ENCODE measurements at regions not wholly inside any gene's neighbourhood (a gene's known extent, or its start where the extent isn't known, plus 50 kb on each side); places are given as distances from the start of the nearest gene placed in this dataset.

DNA sequence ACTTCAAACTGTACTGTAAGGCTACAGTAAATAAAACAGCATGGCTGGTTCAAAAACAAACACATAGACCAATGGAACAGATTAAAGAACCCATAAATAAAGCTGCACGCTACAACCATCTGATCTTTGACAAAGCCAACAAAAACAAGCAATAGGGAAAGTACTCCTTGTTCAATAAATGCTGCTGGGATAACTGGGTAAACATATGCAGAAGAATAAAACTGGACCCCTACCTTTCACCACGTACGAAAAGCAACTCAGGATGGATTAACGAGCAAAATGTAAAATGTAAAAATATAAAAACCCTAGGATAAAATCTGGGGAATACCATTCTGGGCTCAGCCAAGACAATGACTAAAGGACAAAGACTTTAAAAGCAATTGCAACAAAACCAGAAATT is 201.8 kb upstream of the PGR start:
- Histone ChIP-seq H3K4me3 (no peak overlapping the region), H3K36me3 (no peaks in the 10 kb centered on the region), H3K4me1 (no peaks in the 10 kb centered on the region), H3K27ac (replicated peaks in 1 of 4) (no peak overlapping the region), H3K9me3 (no peaks in the 10 kb centered on the region), H3K27me3 (no peaks in the 10 kb centered on the region)
- intact Hi-C loops (cut with DNase I): no loop called here
- TF ChIP-seq, protein P1, sequence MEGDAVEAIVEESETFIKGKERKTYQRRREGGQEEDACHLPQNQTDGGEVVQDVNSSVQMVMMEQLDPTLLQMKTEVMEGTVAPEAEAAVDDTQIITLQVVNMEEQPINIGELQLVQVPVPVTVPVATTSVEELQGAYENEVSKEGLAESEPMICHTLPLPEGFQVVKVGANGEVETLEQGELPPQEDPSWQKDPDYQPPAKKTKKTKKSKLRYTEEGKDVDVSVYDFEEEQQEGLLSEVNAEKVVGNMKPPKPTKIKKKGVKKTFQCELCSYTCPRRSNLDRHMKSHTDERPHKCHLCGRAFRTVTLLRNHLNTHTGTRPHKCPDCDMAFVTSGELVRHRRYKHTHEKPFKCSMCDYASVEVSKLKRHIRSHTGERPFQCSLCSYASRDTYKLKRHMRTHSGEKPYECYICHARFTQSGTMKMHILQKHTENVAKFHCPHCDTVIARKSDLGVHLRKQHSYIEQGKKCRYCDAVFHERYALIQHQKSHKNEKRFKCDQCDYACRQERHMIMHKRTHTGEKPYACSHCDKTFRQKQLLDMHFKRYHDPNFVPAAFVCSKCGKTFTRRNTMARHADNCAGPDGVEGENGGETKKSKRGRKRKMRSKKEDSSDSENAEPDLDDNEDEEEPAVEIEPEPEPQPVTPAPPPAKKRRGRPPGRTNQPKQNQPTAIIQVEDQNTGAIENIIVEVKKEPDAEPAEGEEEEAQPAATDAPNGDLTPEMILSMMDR (IDR thresholded peaks at IDR 0.05): no peak
- TF ChIP-seq EP300 (IDR thresholded peaks at IDR 0.05): no peak
- no peak for TF ChIP-seq POLR2AphosphoS5 (IDR thresholded peaks at IDR 0.05)
- TF ChIP-seq POLR2A (IDR thresholded peaks at IDR 0.05; ENCODE audit: low read depth): no peak
- WGBS: 57% methylated on average over 4 of the region's 4 CpGs
- DNase-seq (ENCODE audit: extremely low spot score): no peak

DNA sequence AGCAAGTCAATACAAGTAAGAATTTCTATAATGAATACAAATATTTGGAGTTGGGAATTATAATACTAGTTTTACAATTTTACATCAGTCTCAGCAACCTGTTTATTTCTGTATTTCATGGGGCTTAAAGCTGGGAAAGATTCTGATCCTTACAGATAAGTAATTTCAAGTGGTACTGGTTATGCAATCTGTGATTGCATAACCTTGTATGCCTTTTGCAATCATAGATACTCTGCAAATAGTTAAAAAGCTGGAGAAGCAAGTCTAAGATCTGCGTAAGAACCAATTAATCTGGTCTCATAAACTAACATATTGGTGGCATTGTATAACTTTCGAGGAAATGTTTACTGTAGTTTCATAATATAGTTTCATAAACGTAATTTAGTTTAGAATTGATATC is 198.3 kb upstream of the PGR start:
- H3K27me3 ChIP-seq: no peaks in the 10 kb centered on the region
- TF ChIP-seq EP300 (IDR thresholded peaks at IDR 0.05) (no peak), POLR2AphosphoS5 (IDR thresholded peaks at IDR 0.05) (no peak), POLR2A (IDR thresholded peaks at IDR 0.05; ENCODE audit: low read depth) (no peak)
- TF ChIP-seq, protein P1 (IDR thresholded peaks at IDR 0.05): no peak
- no peak overlapping the region for H3K4me3 ChIP-seq
- no peaks in the 10 kb centered on the region for H3K36me3 ChIP-seq
- intact Hi-C loops (cut with DNase I): no loop called here
- DNase-seq (ENCODE audit: extremely low spot score): no peak
- H3K27ac ChIP-seq (replicated peaks in 1 of 4): no peak overlapping the region
- H3K9me3 ChIP-seq: no peaks in the 10 kb centered on the region
- no peaks in the 10 kb centered on the region for H3K4me1 ChIP-seq
- 73% methylated on average over 3 of the region's 3 CpGs for WGBS

DNA sequence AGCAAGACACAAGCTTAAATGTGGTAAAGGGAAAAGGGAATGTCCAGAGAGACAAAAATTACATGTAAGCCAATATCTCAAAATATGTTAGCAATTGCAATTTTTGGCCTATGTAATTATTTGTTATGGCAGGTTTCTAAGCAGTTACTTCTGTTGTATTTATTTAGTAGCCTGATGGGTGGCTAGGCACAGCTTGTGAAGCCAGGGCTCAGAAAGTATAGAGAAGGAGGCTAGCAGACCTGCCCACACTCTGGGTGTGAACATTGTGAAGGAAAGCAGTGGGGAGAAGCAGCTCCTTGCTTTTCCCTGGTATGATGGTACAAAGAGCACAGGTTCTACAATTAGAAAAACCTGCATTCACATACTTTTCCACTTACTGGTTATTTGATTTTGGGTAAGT is 196.5 kb upstream of the PGR start:
- Histone ChIP-seq H3K4me3 (no peak overlapping the region), H3K9me3 (no peaks in the 10 kb centered on the region), H3K36me3 (no peaks in the 10 kb centered on the region), H3K27me3 (no peaks in the 10 kb centered on the region), H3K4me1 (no peaks in the 10 kb centered on the region), H3K27ac (replicated peaks in 1 of 4) (no peak overlapping the region)
- no peak for DNase-seq (ENCODE audit: extremely low spot score)
- TF ChIP-seq EP300 (IDR thresholded peaks at IDR 0.05) (no peak), POLR2A (IDR thresholded peaks at IDR 0.05; ENCODE audit: low read depth) (no peak), POLR2AphosphoS5 (IDR thresholded peaks at IDR 0.05) (no peak)
- TF ChIP-seq, protein P1 (IDR thresholded peaks at IDR 0.05): no peak
- intact Hi-C loops (cut with DNase I): no loop called here

DNA sequence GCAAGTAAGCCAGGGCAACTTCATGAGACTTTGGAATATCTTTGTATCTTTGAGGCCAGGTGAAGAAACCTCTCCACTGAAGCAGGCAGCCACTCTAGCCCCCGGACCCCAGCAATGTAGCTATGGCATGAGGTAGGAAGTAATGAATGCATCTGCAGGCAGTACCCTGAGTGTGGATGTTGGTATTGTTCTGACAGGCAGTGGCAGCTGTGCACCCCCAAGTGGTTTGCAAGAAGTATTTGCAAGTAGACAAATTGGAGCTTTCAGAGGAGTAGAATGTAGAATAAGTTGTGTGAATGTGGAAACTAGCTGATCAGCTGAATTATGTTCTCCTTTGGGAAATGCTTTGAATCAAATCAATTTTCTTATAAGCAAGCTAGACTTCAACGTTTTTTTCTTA is 194.4 kb upstream of the PGR start:
- no peaks in the 10 kb centered on the region for H3K4me1 ChIP-seq
- H3K36me3 ChIP-seq: no peaks in the 10 kb centered on the region
- no peaks in the 10 kb centered on the region for H3K27me3 ChIP-seq
- intact Hi-C loops (cut with DNase I): no loop called here
- no peak for TF ChIP-seq POLR2A (IDR thresholded peaks at IDR 0.05; ENCODE audit: low read depth)
- TF ChIP-seq, protein P1 (IDR thresholded peaks at IDR 0.05): peak in 1 of 3 experiments; percentile 19
- H3K27ac ChIP-seq (replicated peaks in 1 of 4): no peak overlapping the region
- H3K9me3 ChIP-seq: no peaks in the 10 kb centered on the region
- H3K4me3 ChIP-seq: no peak overlapping the region
- WGBS: 55% methylated on average over 2 of the region's 2 CpGs
- no peak for DNase-seq (ENCODE audit: extremely low spot score)

DNA sequence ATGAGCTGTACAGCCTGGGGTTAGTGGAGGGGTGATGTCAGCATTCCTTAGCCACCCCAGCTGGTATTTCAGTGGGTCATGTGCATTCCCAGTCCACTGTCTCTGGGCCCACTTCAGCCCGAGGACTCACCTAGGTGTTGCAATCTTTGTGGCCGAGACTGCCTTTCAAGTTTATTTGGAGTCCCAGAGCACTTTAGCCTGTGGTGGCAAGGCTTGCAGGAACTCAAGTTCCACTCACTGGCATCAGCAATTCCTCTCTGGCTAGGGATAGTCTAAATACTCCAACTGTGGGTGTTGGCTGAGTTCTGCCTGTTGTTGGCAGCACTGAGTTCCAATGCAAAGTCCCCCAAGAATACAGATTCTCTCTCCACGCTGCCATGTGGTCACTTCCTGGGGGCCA is 191.6 kb upstream of the PGR start:
- no peak for DNase-seq (ENCODE audit: extremely low spot score)
- Histone ChIP-seq H3K4me3 (no peak overlapping the region), H3K27ac (replicated peaks in 1 of 4) (no peak overlapping the region), H3K36me3 (no peaks in the 10 kb centered on the region), H3K4me1 (no peaks in the 10 kb centered on the region), H3K9me3 (no peaks in the 10 kb centered on the region), H3K27me3 (no peaks in the 10 kb centered on the region)
- intact Hi-C loops (cut with DNase I): no loop called here
- 85% methylated on average over 3 of the region's 3 CpGs for WGBS
- no peak for TF ChIP-seq POLR2AphosphoS5 (IDR thresholded peaks at IDR 0.05)
- TF ChIP-seq, protein P1 (IDR thresholded peaks at IDR 0.05): no peak
- TF ChIP-seq EP300 (IDR thresholded peaks at IDR 0.05): no peak
- no peak for TF ChIP-seq POLR2A (IDR thresholded peaks at IDR 0.05; ENCODE audit: low read depth)
